PC-9 (cell line): ENCODE measurements at regions not wholly inside any gene's neighbourhood (a gene's known extent, or its start where the extent isn't known, plus 50 kb on each side); places are given as distances from the start of the nearest gene placed in this dataset.

Experiments
- BruUV-seq: library from RNA; stranded (reverse); fragments of 400-500 nt; replicated peaks from 2 replicates; lab custom pipeline; 2021; lab: Mats Ljungman, UMichigan
- CTCF ChIA-PET: fragments of 300-600 bp; sonication (Branson Sonifier 250); formaldehyde crosslinking; loops from one replicate; lab custom pipeline; 2022; ENCODE audit warnings: antibody characterized with exemption; lab: Charles Lee
- POLR2A ChIA-PET: fragments of 300-600 bp; sonication (Branson Sonifier 250); formaldehyde crosslinking; loops from one replicate; lab custom pipeline; 2022; ENCODE audit warnings: antibody characterized with exemption; ENCODE audit not compliant: unreplicated experiment; lab: Charles Lee
- DNase-seq, 2 experiments: peaks; one replicate each; pipeline versions ENCODE4 v3.0.0 to v3.0.0-alpha.2; 2015 to 2022; ENCODE audit warnings: mixed read lengths in 1 of 2
- H2AFZ ChIP-seq: fragments of 200-600 bp; sonication (generic); 2 replicates; pipeline ENCODE4 v1.8.1; 2017; ENCODE audit warnings: antibody characterized with exemption
- H3F3A ChIP-seq: fragments of 200-600 bp; sonication (generic); 2 replicates; pipeline ENCODE4 v1.8.1; 2017; ENCODE audit warnings: antibody characterized with exemption, mild to moderate bottlenecking, low read depth; ENCODE audit not compliant: insufficient read depth
- H3K27ac ChIP-seq: fragments of 200-600 bp; sonication (generic); 2 replicates; pipeline ENCODE4 v1.6.1; 2016; ENCODE audit warnings: mixed run types
- H3K27me3 ChIP-seq: fragments of 200-600 bp; sonication (generic); 2 replicates; pipeline ENCODE4 v1.6.1; 2016; ENCODE audit warnings: low read depth, mixed run types; ENCODE audit not compliant: insufficient read depth
- H3K36me3 ChIP-seq: fragments of 200-600 bp; sonication (generic); 2 replicates; pipeline ENCODE4 v1.6.1; 2016; ENCODE audit warnings: low read depth, mixed run types
- H3K4me1 ChIP-seq: fragments of 200-600 bp; sonication (generic); replicated peaks from 2 replicates; pipeline ENCODE4 v1.6.1; 2016; ENCODE audit warnings: mixed run types; ENCODE audit not compliant: insufficient read depth
- H3K4me2 ChIP-seq: fragments of 200-600 bp; sonication (generic); 2 replicates; pipeline ENCODE4 v1.6.1; 2017; ENCODE audit warnings: mixed run types
- H3K4me3 ChIP-seq: fragments of 200-600 bp; sonication (generic); 2 replicates; pipeline ENCODE4 v1.6.1; 2016; ENCODE audit warnings: mixed run types
- H3K79me2 ChIP-seq: fragments of 200-600 bp; sonication (generic); 2 replicates; pipeline ENCODE4 v1.6.1; 2017; ENCODE audit warnings: low read depth, mixed run types
- H3K9me2 ChIP-seq: fragments of 200-600 bp; sonication (generic); 2 replicates; pipeline ENCODE4 v1.8.1; 2017; ENCODE audit warnings: mild to moderate bottlenecking; ENCODE audit not compliant: insufficient read depth
- H3K9me3 ChIP-seq: fragments of 200-600 bp; sonication (generic); 2 replicates; pipeline ENCODE4 v1.8.1; 2016; ENCODE audit warnings: low read depth; ENCODE audit not compliant: insufficient read depth
- H4K20me1 ChIP-seq: fragments of 200-600 bp; sonication (generic); 2 replicates; pipeline ENCODE4 v1.8.1; 2017; ENCODE audit not compliant: insufficient read depth
- CTCF ChIP-seq: fragments of 200-600 bp; sonication (generic); conservative IDR thresholded peaks from 2 replicates; pipeline ENCODE4 v1.6.1; 2017; ENCODE audit warnings: mixed run types, antibody characterized with exemption, mild to moderate bottlenecking, moderate library complexity
- EZH2 ChIP-seq: fragments of 200-600 bp; sonication (generic); IDR thresholded peaks from 2 replicates; pipeline ENCODE4 v1.8.0; 2017; ENCODE audit warnings: antibody characterized with exemption, low read depth
- intact Hi-C: fragments of 100-400 bp; cut with micrococcal nuclease; formaldehyde crosslinking; loops from one replicate; pipeline ENCODE4 v1.10.0; 2022; ENCODE audit not compliant: unreplicated experiment

- no peaks in the 10 kb centered on the region for H3F3A ChIP-seq
- H3K9me3 ChIP-seq, result no peaks in the 10 kb centered on the region
- ChIA-PET POLR2A (no interaction called here), CTCF (no interaction called here)
- no peak overlapping the region for H3K4me2 ChIP-seq
- no peaks in the 10 kb centered on the region for H3K27me3 ChIP-seq
- BruUV-seq, result no TSS peak
- no peaks in the 10 kb centered on the region for H3K36me3 ChIP-seq
- no peak for DNase-seq
- H3K79me2 ChIP-seq, result no peaks in the 10 kb centered on the region
- no peak overlapping the region for H3K27ac ChIP-seq
- TF ChIP-seq EZH2 (no peak), CTCF (no peak)
- H4K20me1 ChIP-seq, result no peaks in the 10 kb centered on the region
- H3K9me2 ChIP-seq, result no peaks in the 10 kb centered on the region
- H3K4me1 ChIP-seq, result no peaks in the 10 kb centered on the region
- H3K4me3 ChIP-seq, result no peak overlapping the region
- intact Hi-C loops, result no loop called here
- H2AFZ ChIP-seq, result no peak overlapping the region
Observed at GRCh38 chr5:53827211-53827651, 266.8 kb downstream of the NDUFS4 start.

- no TSS peak for BruUV-seq
- no peak overlapping the region for H3K27ac ChIP-seq
- no peak overlapping the region for H2AFZ ChIP-seq
- intact Hi-C loops, result no loop called here
- no peak for TF ChIP-seq CTCF
- no peak for TF ChIP-seq EZH2
- no peaks in the 10 kb centered on the region for H4K20me1 ChIP-seq
- H3K9me3 ChIP-seq, result no peaks in the 10 kb centered on the region
- no peaks in the 10 kb centered on the region; the same call in 1 of the 2 replicates for H3K27me3 ChIP-seq
- POLR2A ChIA-PET, result no interaction called here
- H3F3A ChIP-seq, result no peaks in the 10 kb centered on the region
- no peak for DNase-seq
- H3K4me1 ChIP-seq, result no peaks in the 10 kb centered on the region
- CTCF ChIA-PET, result no interaction called here
- H3K4me3 ChIP-seq, result no peak overlapping the region
- H3K9me2 ChIP-seq, result no peaks in the 10 kb centered on the region
- H3K4me2 ChIP-seq, result no peak overlapping the region
- no peaks in the 10 kb centered on the region for H3K79me2 ChIP-seq
- H3K36me3 ChIP-seq, result no peaks in the 10 kb centered on the region
Observed at GRCh38 chr5:53831496-53831895, 271.1 kb downstream of the NDUFS4 start.
